HG02571 (cell line): ENCODE measurements at regions not wholly inside any gene's neighbourhood (a gene's known extent, or its start where the extent isn't known, plus 50 kb on each side); places are given as distances from the start of the nearest gene placed in this dataset.
"Not testable (repeated sequence)": the region's sequence is repeated elsewhere in the genome, so short reads cannot be mapped to it uniquely, and the experiment has no call there.

Source experiments
- ATAC-seq: cut with Tn5 transposase; IDR thresholded peaks from one replicate; pipeline ENCODE4 v1.9.1; 2021; ENCODE audit warnings: mild to moderate bottlenecking, moderate library complexity; ENCODE audit not compliant: unreplicated experiment

DNA sequence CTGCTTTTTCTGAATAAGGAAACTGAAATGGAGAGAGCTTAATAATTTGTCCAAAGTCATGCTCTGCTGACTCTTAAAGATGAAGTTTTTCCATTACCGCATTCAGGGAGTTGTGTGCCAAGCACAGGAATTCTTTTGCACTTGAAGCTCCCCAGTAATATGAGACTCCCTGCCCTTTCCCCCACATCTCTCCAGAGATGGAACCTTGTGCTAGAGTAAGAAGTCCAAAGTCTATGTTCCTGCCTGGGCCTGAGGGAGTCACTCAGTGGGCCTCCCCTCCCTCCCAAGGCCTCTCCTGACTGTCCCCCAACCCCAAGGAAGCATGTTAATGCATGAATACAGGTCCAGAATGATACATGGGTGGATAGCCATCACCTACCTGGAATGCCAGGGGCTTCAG lies 173.3 kb upstream of the SEMA6A start:
- ATAC-seq: no peak

DNA sequence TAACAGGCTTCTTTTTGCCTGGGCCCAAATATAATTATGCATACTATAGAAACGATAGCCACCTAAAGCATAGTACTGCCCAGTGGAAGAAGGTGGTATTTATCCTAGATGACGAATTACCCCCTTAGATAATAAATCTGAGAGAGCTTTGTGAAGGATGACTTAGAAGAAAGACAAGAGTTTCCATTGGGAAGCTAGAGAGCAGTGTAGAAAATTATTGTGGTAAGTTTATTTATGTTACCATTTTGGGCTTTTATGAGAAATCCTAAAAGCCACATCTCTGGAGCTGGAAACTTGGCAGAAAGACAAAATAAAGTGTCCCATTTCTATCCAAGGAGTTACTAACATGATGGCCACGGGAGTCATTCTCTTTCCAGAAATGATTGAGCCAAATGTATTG lies 172.0 kb upstream of the SEMA6A start:
- no peak for ATAC-seq

DNA sequence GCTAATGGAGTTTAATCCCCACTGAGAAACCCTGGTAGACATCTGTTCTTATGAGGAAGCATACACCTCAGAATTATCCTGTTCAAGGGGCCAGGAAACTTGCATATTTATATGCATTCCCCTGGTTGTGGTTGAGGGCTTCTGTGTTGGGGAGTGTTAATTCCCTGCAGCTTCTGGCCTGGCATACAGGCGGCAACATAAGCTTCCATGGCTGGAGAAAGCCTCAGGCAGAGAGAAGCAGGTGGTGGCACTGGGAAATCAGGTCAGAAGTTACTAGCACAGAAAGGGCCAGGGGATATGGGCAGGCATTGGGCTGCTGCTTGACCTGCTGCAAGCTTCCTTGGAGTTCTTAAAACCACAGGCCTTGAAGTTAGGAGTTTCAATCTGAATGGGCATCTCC lies 166.1 kb upstream of the SEMA6A start:
- ATAC-seq: no peak

DNA sequence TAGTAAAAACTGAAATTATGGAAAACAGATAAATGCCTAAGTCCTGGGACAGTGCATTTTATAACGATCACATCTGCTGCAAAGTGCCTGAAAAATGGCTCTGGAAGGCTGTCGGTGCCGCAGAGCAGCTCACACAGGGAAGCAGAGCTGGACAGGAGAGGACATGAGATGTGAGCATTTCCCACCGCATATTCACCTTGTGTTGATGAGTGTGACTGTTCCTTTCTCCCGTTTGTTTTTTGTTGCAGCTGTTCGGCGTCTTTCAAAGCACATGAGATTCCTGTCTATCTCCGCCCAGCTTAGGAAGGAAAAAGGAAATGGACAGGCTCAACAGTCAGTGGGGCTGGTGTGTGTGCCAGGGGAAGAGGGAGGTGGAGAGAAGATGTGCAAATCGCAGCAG lies 164.9 kb upstream of the SEMA6A start:
- ATAC-seq: no peak

DNA sequence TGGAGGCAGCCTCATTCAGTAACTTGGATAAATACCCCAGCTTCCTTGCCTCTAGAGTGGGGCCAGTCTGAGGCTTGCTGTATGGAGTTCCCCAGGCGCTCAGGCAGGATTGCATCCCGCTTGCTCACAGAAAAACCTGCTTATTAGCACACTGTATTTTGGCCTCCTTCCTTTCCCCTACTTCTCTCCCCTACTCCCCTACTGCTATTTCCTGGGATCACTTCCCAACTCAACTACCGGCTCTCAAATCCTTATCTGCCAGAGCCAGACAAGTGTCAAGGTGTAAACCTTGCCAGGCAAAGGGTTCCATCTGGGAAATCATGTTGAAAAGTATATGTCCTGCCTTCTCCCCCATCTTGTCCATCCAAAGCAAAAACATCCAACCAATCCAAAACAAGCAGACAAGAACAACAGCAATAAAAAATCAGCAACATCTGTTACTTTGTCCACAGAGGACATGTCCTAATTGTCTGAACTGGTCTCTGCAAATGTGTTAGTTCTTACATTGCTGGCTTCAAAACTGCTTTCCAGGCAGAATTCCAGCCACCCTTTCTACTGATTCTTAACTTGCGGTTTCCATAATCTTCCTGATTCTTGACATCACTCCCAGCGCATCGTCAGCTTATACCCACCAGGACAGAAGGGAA lies 164.1 kb upstream of the SEMA6A start:
- ATAC-seq: no peak

- no peak for ATAC-seq
Measured at GRCh38 chr5:116738239-116738614, 163.6 kb upstream of the SEMA6A start.

DNA sequence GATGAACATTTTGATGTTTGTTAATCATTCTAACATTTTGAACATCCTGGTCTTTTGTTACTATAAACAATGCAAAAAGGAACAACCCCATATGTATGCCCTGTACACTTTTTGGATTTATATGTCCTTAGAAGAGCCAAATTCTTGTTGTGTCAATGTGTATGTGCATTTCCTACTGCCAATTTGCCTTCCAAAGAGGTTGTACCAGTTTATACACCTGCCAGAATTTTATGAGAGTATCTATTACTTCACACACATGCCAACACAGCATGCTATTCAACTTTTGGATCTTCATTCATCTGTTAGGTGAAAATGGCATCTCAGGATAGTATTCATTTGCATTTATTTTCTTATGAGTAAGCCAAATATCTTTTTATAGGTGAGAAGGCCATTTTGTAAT lies 162.0 kb upstream of the SEMA6A start:
- ATAC-seq: no peak

GRCh38 chr5:116733991-116734975 lies 159.7 kb upstream of the SEMA6A start:
- ATAC-seq: no peak

- ATAC-seq: no peak
Measured at GRCh38 chr5:116732591-116732990, 158.0 kb upstream of the SEMA6A start.

DNA sequence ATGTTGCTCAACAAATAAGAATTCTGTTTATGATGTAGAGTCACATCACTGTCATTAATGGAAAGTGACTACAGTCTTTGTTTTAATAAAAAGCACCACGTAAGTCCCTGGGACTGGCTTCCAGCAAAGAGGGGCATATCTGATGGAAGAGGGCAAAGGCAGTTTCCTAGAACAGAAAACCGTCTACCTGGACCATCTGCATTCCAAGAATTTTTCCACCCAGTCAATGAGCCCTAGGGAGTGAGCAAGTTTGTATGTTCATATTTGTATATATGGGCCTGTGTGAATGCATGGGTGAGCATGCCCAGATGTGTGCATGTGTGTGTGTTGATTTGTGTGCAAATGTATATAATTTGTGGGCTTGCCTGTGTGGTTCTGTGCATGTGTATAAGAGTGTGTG lies 156.8 kb upstream of the SEMA6A start:
- no peak for ATAC-seq

DNA sequence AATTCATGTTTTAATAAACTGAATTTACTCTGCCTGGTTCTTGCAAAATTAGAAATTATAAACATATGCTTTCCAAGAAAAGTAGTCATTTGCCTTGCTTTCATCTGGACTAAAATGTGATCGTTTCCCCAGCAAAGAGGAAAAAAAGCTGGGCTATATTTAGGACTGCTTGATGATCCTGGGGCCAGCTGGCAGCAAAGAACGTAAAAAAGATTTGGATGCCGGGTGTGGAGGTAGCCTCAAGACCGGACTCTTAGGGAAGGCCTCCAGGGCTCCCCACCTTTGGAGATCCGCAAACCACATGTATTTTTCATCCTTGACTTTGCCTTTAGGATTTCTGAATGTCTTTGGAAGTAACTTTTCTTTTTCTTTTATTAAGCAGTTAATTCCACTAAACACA lies 156.1 kb upstream of the SEMA6A start:
- no peak for ATAC-seq

DNA sequence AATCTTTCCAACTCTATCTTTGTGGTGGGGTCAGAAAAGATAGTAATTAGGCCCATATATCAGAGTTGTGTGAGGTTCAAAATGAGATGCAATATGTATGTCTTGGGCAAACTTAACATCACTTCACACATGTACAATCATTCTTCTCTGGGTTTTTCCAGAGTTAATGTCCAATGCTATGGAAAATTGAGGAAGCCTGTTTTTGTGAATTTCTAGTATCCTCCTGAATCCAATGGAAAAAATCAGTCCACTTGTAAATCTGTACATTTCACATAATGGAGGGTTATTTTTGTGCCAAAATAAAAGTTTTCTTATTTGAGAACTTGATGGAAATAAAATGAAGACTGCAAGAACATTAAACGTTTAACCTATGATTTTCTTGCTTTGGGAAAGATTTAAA lies 155.6 kb upstream of the SEMA6A start:
- no peak for ATAC-seq

- ATAC-seq: no peak
Measured at GRCh38 chr5:116727248-116727647, 152.6 kb upstream of the SEMA6A start.

DNA sequence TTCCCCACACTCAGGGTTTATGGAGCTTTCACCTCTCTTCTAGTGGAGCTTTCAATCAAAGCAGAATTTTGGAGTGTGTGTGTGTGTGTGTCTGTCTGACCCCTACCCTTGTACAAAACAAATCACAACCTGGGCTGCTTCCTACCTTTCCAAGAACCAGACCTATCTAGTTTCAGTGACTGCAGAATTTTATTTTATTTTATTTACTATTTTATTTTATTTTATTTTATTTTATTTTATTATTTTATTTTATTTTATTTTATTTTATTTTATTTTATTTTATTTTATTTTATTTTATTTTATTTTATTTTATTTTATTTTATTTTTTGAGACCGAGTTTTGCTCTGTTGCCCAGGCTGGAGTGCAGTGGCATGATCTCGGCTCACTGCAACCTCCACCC lies 151.6 kb upstream of the SEMA6A start:
- not testable (repeated sequence) for ATAC-seq

GRCh38 chr5:116724971-116725370 lies 150.3 kb upstream of the SEMA6A start:
- ATAC-seq: no peak

GRCh38 chr5:116722651-116723050 lies 148.0 kb upstream of the SEMA6A start:
- no peak for ATAC-seq

DNA sequence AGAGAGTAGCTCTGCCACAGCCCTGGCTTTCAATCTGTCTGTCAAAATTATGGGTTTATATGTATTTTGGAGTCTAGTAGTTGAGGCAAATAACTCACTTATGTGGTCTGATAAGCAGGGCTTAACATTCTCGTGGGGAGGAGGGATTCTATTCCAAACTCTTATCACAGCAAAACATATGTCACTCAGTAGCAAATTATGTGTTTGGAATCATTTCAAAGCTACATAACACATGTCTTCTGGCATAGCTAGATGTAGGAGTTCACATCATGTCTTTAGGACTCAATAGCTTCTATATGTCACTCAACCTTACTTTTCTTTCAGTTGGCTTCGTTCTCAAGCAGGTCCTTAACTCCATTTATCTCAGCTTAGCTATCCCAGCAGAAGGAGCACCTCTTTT lies 144.5 kb upstream of the SEMA6A start:
- ATAC-seq: no peak

- ATAC-seq: no peak
Measured at GRCh38 chr5:116718317-116718716, 143.7 kb upstream of the SEMA6A start.

GRCh38 chr5:116709082-116709481 lies 134.5 kb upstream of the SEMA6A start:
- ATAC-seq: no peak

- not testable (repeated sequence) for ATAC-seq
Measured at GRCh38 chr5:116705121-116705519, 130.5 kb upstream of the SEMA6A start.

DNA sequence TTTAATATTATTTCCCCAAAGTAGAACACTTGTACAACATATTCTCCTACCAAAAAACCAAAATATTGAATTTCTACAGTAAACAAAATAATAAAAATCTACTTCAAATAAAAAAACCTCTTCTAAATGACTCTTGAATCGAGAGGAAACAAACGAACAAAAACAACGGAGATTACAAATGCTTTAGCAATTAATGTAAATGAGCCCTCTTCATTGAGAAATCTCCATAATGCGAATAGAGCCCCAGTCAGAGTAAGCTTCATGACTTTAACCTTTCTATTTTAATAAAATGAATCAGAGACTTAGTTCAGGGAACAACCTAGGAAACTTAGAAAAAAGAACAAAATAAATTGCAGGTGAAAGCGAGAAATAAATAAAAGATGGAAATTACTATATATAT lies 129.3 kb upstream of the SEMA6A start:
- no peak for ATAC-seq

- ATAC-seq: no peak
Measured at GRCh38 chr5:116703328-116703727, 128.7 kb upstream of the SEMA6A start.
